H9 (cell line): ENCODE measurements at regions not wholly inside any gene's neighbourhood (a gene's known extent, or its start where the extent isn't known, plus 50 kb on each side); places are given as distances from the start of the nearest gene placed in this dataset.
"Not testable (repeated sequence)": the region's sequence is repeated elsewhere in the genome, so short reads cannot be mapped to it uniquely, and the experiment has no call there.

Experiments
- DNase-seq: peaks from one replicate; pipeline ENCODE4 v3.0.0-alpha.2; 2017
- H2AFZ ChIP-seq: one replicate; pipeline ENCODE4 v1.6.1; 2013; ENCODE audit warnings: mild to moderate bottlenecking, low read length, control low read depth, moderate library complexity
- H2AK5ac ChIP-seq: 2 replicates; pipeline ENCODE4 v1.6.1; 2013; ENCODE audit warnings: low read length, control low read depth, mixed read lengths; ENCODE audit not compliant: insufficient read length
- H2BK120ac ChIP-seq: one replicate; pipeline ENCODE4 v1.6.1; 2013; ENCODE audit warnings: low read depth, mild to moderate bottlenecking, low read length, control low read depth, inconsistent platforms; ENCODE audit not compliant: poor library complexity, severe bottlenecking
- H2BK12ac ChIP-seq: 2 replicates; pipeline ENCODE4 v1.6.1; 2013; ENCODE audit warnings: low read length, control low read depth, mixed read lengths, low read depth; ENCODE audit not compliant: insufficient read length
- H2BK15ac ChIP-seq: 2 replicates; pipeline ENCODE4 v1.6.1; 2013; ENCODE audit warnings: low read depth, low read length, control low read depth
- H2BK20ac ChIP-seq: one replicate; pipeline ENCODE4 v1.6.1; 2013; ENCODE audit warnings: low read depth, mild to moderate bottlenecking, low read length, control low read depth, inconsistent platforms; ENCODE audit not compliant: poor library complexity, severe bottlenecking
- H2BK5ac ChIP-seq: 2 replicates; pipeline ENCODE4 v1.6.1; 2013; ENCODE audit warnings: low read length, control low read depth, mixed read lengths; ENCODE audit not compliant: insufficient read length
- H3K14ac ChIP-seq: 2 replicates; pipeline ENCODE4 v1.6.1; 2013; ENCODE audit warnings: low read length, control low read depth; ENCODE audit not compliant: insufficient read depth
- H3K18ac ChIP-seq: 2 replicates; pipeline ENCODE4 v1.6.1; 2013; ENCODE audit warnings: low read depth, mild to moderate bottlenecking, mixed read lengths, low read length, control low read depth; ENCODE audit not compliant: insufficient read length
- H3K23ac ChIP-seq: 2 replicates; pipeline ENCODE4 v1.6.1; 2013; ENCODE audit warnings: low read length, control low read depth, mixed read lengths, low read depth; ENCODE audit not compliant: insufficient read length
- H3K23me2 ChIP-seq: 2 replicates; pipeline ENCODE4 v1.6.1; 2013; ENCODE audit warnings: low read depth, mild to moderate bottlenecking, mixed read lengths, low read length, control low read depth; ENCODE audit not compliant: insufficient read length, poor library complexity, severe bottlenecking
- H3K27ac ChIP-seq: 2 replicates; pipeline ENCODE4 v1.5.1; 2013; ENCODE audit warnings: low read length, control low read depth, mixed read lengths, low read depth; ENCODE audit not compliant: insufficient read length
- H3K27me3 ChIP-seq: 2 replicates; pipeline ENCODE4 v1.6.1; 2013; ENCODE audit warnings: low read length, control low read depth, inconsistent platforms; ENCODE audit not compliant: insufficient read depth
- H3K4ac ChIP-seq: 2 replicates; pipeline ENCODE4 v1.6.1; 2013; ENCODE audit warnings: low read depth, mild to moderate bottlenecking, control low read depth, inconsistent platforms, low read length, moderate library complexity
- H3K4me1 ChIP-seq: 2 replicates; pipeline ENCODE4 v1.6.1; 2013; ENCODE audit warnings: low read length, control low read depth, inconsistent platforms; ENCODE audit not compliant: insufficient read depth
- H3K4me2 ChIP-seq: 2 replicates; pipeline ENCODE4 v1.6.1; 2013; ENCODE audit warnings: low read length, control low read depth, mixed read lengths; ENCODE audit not compliant: insufficient read length, insufficient read depth
- H3K56ac ChIP-seq: 2 replicates; pipeline ENCODE4 v1.6.1; 2013; ENCODE audit warnings: low read depth, mild to moderate bottlenecking, mixed read lengths, low read length, control low read depth; ENCODE audit not compliant: insufficient read length
- H3K79me1 ChIP-seq: 2 replicates; pipeline ENCODE4 v1.6.1; 2013; ENCODE audit warnings: low read depth, mild to moderate bottlenecking, moderate library complexity, low read length, control low read depth, inconsistent platforms; ENCODE audit not compliant: insufficient read depth, poor library complexity, severe bottlenecking
- H3K79me2 ChIP-seq: 2 replicates; pipeline ENCODE4 v1.6.1; 2013; ENCODE audit warnings: low read length, control low read depth, inconsistent platforms; ENCODE audit not compliant: insufficient read depth
- H3K9ac ChIP-seq: 2 replicates; pipeline ENCODE4 v1.6.1; 2013; ENCODE audit warnings: low read length, control low read depth, mixed read lengths; ENCODE audit not compliant: insufficient read length; ENCODE audit errors: extremely low read depth
- H3K9me3 ChIP-seq: one replicate; pipeline ENCODE4 v1.6.1; 2013; ENCODE audit warnings: low read depth, low read length, inconsistent platforms; ENCODE audit not compliant: control insufficient read depth
- H3T11ph ChIP-seq: one replicate; pipeline ENCODE4 v1.6.1; 2013; ENCODE audit warnings: mild to moderate bottlenecking, low read length, control low read depth, inconsistent platforms
- H4K20me1 ChIP-seq: one replicate; pipeline ENCODE4 v1.6.1; 2013; ENCODE audit not compliant: control insufficient read depth, insufficient read length, insufficient read depth
- H4K5ac ChIP-seq: 2 replicates; pipeline ENCODE4 v1.6.1; 2013; ENCODE audit warnings: low read depth, mild to moderate bottlenecking, mixed read lengths, low read length, control low read depth; ENCODE audit not compliant: insufficient read length
- H4K8ac ChIP-seq: replicated peaks from 2 replicates; pipeline ENCODE4 v1.6.1; 2013; ENCODE audit warnings: low read length, control low read depth, mixed read lengths, low read depth; ENCODE audit not compliant: insufficient read length
- H4K91ac ChIP-seq: 2 replicates; pipeline ENCODE4 v1.6.1; 2013; ENCODE audit warnings: low read depth, mild to moderate bottlenecking, moderate library complexity, mixed read lengths, low read length, control low read depth; ENCODE audit not compliant: insufficient read length
- H3K27ac Mint-ChIP-seq, 3 experiments: 2 replicates in 2 of 3; 3 replicates in 1 of 3; pipeline ENCODE4 v1.8.0; 2020 to 2021; ENCODE audit warnings: mixed read lengths in 3 of 3, mild to moderate bottlenecking in 1 of 3, moderate library complexity in 1 of 3
- H3K27me3 Mint-ChIP-seq: 2 replicates; pipeline ENCODE4 v1.8.0; 2021; ENCODE audit warnings: low read depth, mild to moderate bottlenecking, moderate library complexity, mixed read lengths
- H3K36me3 Mint-ChIP-seq, 3 experiments: 2 replicates in 2 of 3; 3 replicates in 1 of 3; pipeline ENCODE4 v1.8.0; 2020 to 2021; ENCODE audit warnings: low read depth in 3 of 3, mixed read lengths in 3 of 3; ENCODE audit not compliant: insufficient read depth in 1 of 3
- H3K4me1 Mint-ChIP-seq, 2 experiments: 2 replicates each; pipeline ENCODE4 v1.8.0; 2020; ENCODE audit warnings: mixed read lengths in 2 of 2
- H3K4me3 Mint-ChIP-seq, 2 experiments: 2 replicates in 1 of 2; 3 replicates in 1 of 2; pipeline ENCODE4 v1.8.0; 2020 to 2021; ENCODE audit warnings: mild to moderate bottlenecking in 2 of 2, mixed read lengths in 2 of 2, moderate library complexity in 1 of 2
- H3K9me3 Mint-ChIP-seq, 2 experiments: 2 replicates in 1 of 2; 3 replicates in 1 of 2; pipeline ENCODE4 v1.8.0; 2020; ENCODE audit warnings: mild to moderate bottlenecking in 2 of 2, mixed read lengths in 2 of 2, moderate library complexity in 1 of 2
- CTCF ChIP-seq: fragments of 200-600 bp; sonication (generic); conservative IDR thresholded peaks from 3 replicates; pipeline ENCODE4 v1.8.0; 2021; ENCODE audit warnings: antibody characterized with exemption, mild to moderate bottlenecking
- WGBS: extraction: QIAGEN DNeasy Blood & Tissue Kit; methylation state at CpG from one replicate; pipeline ENCODE4 v1.1.7; 2013; ENCODE audit warnings: missing lambda C conversion rate, low lambda C conversion rate, mixed read lengths; ENCODE audit not compliant: insufficient read length; ENCODE audit errors: extremely low coverage; 5-methylcytosine and 5-hydroxymethylcytosine counted together

DNA sequence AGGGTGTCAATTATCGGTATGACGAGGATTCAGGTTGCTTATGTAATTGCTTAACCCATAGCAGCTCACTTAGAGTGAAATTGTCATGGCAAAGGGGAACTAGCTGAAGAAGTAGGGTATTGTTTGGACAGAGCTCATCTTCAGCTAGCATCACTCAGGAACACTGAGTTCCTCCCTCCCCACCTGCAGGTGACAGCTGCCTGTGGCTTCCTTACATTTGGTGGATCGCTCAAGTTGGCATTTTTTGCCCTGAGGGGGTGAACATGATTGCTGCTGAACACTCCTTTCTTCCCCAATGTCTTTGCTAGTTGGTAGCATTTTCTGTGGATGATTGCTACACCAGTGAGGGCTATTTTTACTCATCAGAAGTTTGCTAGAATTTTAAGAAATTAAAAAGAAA, 86.7 kb upstream of the THUMPD2 start:
- Histone ChIP-seq H2BK15ac (no peak overlapping the region), H2BK12ac (no peak overlapping the region), H3T11ph (no peak overlapping the region), H3K4me1 (no peaks in the 10 kb centered on the region), H3K18ac (no peak overlapping the region), H3K56ac (no peak overlapping the region), H3K4me2 (no peak overlapping the region), H4K5ac (no peak overlapping the region), H3K23ac (no peak overlapping the region), H3K79me2 (no peaks in the 10 kb centered on the region), H4K91ac (no peak overlapping the region), H3K27me3 (no peaks in the 10 kb centered on the region), H4K20me1 (no peaks in the 10 kb centered on the region), H2BK20ac (no peak overlapping the region), H2AFZ (no peak overlapping the region), H3K79me1 (no peaks in the 10 kb centered on the region), H2BK5ac (no peak overlapping the region), H2AK5ac (no peak overlapping the region), H3K23me2 (no peaks in the 10 kb centered on the region), H3K9me3 (no peaks in the 10 kb centered on the region), H3K9ac (no peak overlapping the region), H3K27ac (no peak overlapping the region), H4K8ac (no peak overlapping the region), H2BK120ac (no peak overlapping the region), H3K14ac (no peak overlapping the region), H3K4ac (no peak overlapping the region)
- TF ChIP-seq CTCF, result no peak
- Mint-ChIP-seq H3K27ac (no peak overlapping the region), H3K4me3 (no peak overlapping the region), H3K4me1 (no peaks in the 10 kb centered on the region), H3K9me3 (peaks cover 23 to 37% of the 10 kb centered on the region in 2 experiments), H3K36me3 (peaks cover 11 to 25% (median 20%) of the 10 kb centered on the region in 3 experiments), H3K27me3 (no peaks in the 10 kb centered on the region)
- no peak for DNase-seq
- no CpG with 5 or more reads among the region's 3 CpGs for WGBS

- not testable (repeated sequence) for H3K79me1 ChIP-seq, H3K56ac ChIP-seq, H4K8ac ChIP-seq, H3K23me2 ChIP-seq, H3K27ac Mint-ChIP-seq, H3K27me3 ChIP-seq, H4K5ac ChIP-seq, H2AFZ ChIP-seq, H3K4me3 Mint-ChIP-seq, H2BK5ac ChIP-seq, H4K91ac ChIP-seq, H3K9me3 ChIP-seq, H2BK20ac ChIP-seq, H3K4me1 ChIP-seq, H3K27me3 Mint-ChIP-seq, H3T11ph ChIP-seq, H2BK15ac ChIP-seq, DNase-seq, H2BK120ac ChIP-seq, H3K9ac ChIP-seq, H3K4ac ChIP-seq, H3K79me2 ChIP-seq, H2AK5ac ChIP-seq, H4K20me1 ChIP-seq, H2BK12ac ChIP-seq, H3K23ac ChIP-seq, H3K4me2 ChIP-seq, H3K14ac ChIP-seq, H3K18ac ChIP-seq, H3K27ac ChIP-seq, H3K4me1 Mint-ChIP-seq
- H3K9me3 Mint-ChIP-seq, result peaks cover 23 to 37% of the 10 kb centered on the region in 2 experiments
- whole genome bisulfite sequencing, result no CpG with 5 or more reads among the region's 1 CpG
- H3K36me3 Mint-ChIP-seq, result peaks cover 11 to 25% (median 20%) of the 10 kb centered on the region in 3 experiments
These were observed 84.6 kb upstream of the THUMPD2 start for GRCh38 chr2:39863672-39864071.
